B cell (primary cell): ENCODE measurements at regions not wholly inside any gene's neighbourhood (a gene's known extent, or its start where the extent isn't known, plus 50 kb on each side); places are given as distances from the start of the nearest gene placed in this dataset.

Experiments
- ATAC-seq: fragments of 200-7000 bp; cut with Tn5 transposase; one replicate; pipeline ENCODE4 v1.10.0; 2021; ENCODE audit warnings: low read depth, mild to moderate bottlenecking, moderate number of reproducible peaks, moderate library complexity
- CTCF ChIA-PET: fragments of 350-600 bp; sonication (Branson Sonifier 250); formaldehyde crosslinking; loops from one replicate; lab custom pipeline; 2021; ENCODE audit warnings: antibody characterized with exemption, inconsistent platforms; lab: Charles Lee
- POLR2A ChIA-PET: fragments of 350-600 bp; sonication (Branson Sonifier 250); formaldehyde crosslinking; loops from one replicate; lab custom pipeline; 2021; ENCODE audit warnings: antibody characterized with exemption; lab: Charles Lee
- DNase-seq: peaks from one replicate; pipeline ENCODE4 v3.0.0; 2013
- H2AFZ ChIP-seq: 2 replicates; pipeline ENCODE4 v1.6.1; 2012; ENCODE audit warnings: mild to moderate bottlenecking, low read depth, low read length; ENCODE audit not compliant: insufficient read depth, poor library complexity, severe bottlenecking
- H3K27ac ChIP-seq, 2 donors: 1 replicate in 1 of 2; 2 replicates in 1 of 2; pipeline ENCODE4 v1.5.1; 2012 to 2013; ENCODE audit warnings: low read length in 2 of 2, mild to moderate bottlenecking in 2 of 2, moderate library complexity in 1 of 2
- H3K27me3 ChIP-seq, 4 experiments: fragments of 200-600 bp in 1 of 4; sonication (generic) in 1 of 4; replicated peaks in 1 of 4; 1 replicate in 2 of 4; 2 replicates in 2 of 4; pipeline versions ENCODE4 v1.6.1 to v1.7.0; 2013 to 2016; ENCODE audit warnings: low read length in 3 of 4, mild to moderate bottlenecking in 2 of 4, mixed read lengths in 1 of 4, moderate library complexity in 1 of 4; ENCODE audit not compliant: insufficient read depth in 4 of 4, control insufficient read depth in 3 of 4; ENCODE audit errors: control extremely low read depth in 1 of 4
- H3K36me3 ChIP-seq, 2 experiments: replicated peaks in 1 of 2; 1 replicate in 1 of 2; 2 replicates in 1 of 2; pipeline versions ENCODE4 v1.6.1 to v1.7.1; 2013; ENCODE audit warnings: low read length in 1 of 2; ENCODE audit not compliant: insufficient read depth in 2 of 2, control insufficient read depth in 1 of 2; ENCODE audit errors: control extremely low read depth in 1 of 2, extremely low read depth in 1 of 2
- H3K4me1 ChIP-seq, 2 donors: fragments of 200-600 bp in 1 of 2; sonication (generic) in 1 of 2; 1 replicate in 1 of 2; 2 replicates in 1 of 2; pipeline versions ENCODE4 v1.5.1 to v1.6.1; 2013 to 2017; ENCODE audit warnings: low read length in 2 of 2; ENCODE audit not compliant: control insufficient read depth in 2 of 2, insufficient read depth in 2 of 2
- H3K4me2 ChIP-seq: replicated peaks from 2 replicates; pipeline ENCODE3; 2012; ENCODE audit warnings: mild to moderate bottlenecking, low read depth, low read length; ENCODE audit not compliant: poor library complexity, severe bottlenecking
- H3K4me3 ChIP-seq, 5 experiments: fragments of 200-600 bp in 1 of 5; sonication (generic) in 1 of 5; 1 replicate in 3 of 5; 2 replicates in 2 of 5; pipeline versions ENCODE4 v1.5.1 to v1.7.0; 2011 to 2016; ENCODE audit warnings: low read length in 4 of 5, mild to moderate bottlenecking in 4 of 5, low read depth in 2 of 5, control low read depth in 1 of 5, moderate library complexity in 1 of 5; ENCODE audit not compliant: insufficient read depth in 1 of 5; ENCODE audit errors: control extremely low read depth in 1 of 5, extremely low read depth in 1 of 5
- H3K79me2 ChIP-seq: fragments of 200-600 bp; sonication (generic); one replicate; pipeline ENCODE4 v1.6.0; 2016; ENCODE audit warnings: low read length; ENCODE audit not compliant: control insufficient read depth, insufficient read depth
- H3K9ac ChIP-seq: fragments of 200-600 bp; sonication (generic); 2 replicates; pipeline ENCODE4 v1.6.1; 2017; ENCODE audit warnings: mild to moderate bottlenecking, low read length, moderate library complexity
- H3K9me3 ChIP-seq, 3 donors: one replicate each; pipeline versions ENCODE4 v1.6.1 to v1.7.1; 2013; ENCODE audit warnings: low read length in 2 of 3; ENCODE audit not compliant: control insufficient read depth in 2 of 3, insufficient read depth in 1 of 3; ENCODE audit errors: control extremely low read depth in 1 of 3
- H4K20me1 ChIP-seq: 2 replicates; pipeline ENCODE4 v1.6.0; 2012; ENCODE audit warnings: mild to moderate bottlenecking, low read length; ENCODE audit not compliant: insufficient read depth, control insufficient read depth, poor library complexity, severe bottlenecking
- H3K27ac Mint-ChIP-seq: one replicate; pipeline ENCODE4 v1.8.0; 2021; ENCODE audit warnings: mixed read lengths
- H3K27me3 Mint-ChIP-seq: one replicate; pipeline ENCODE4 v1.8.0; 2021; ENCODE audit warnings: mixed read lengths
- H3K4me1 Mint-ChIP-seq: one replicate; pipeline ENCODE4 v1.8.0; 2021; ENCODE audit warnings: mixed read lengths
- H3K4me3 Mint-ChIP-seq: one replicate; pipeline ENCODE4 v1.8.0; 2021; ENCODE audit warnings: mixed read lengths
- H3K9me3 Mint-ChIP-seq: one replicate; pipeline ENCODE4 v1.8.0; 2022; ENCODE audit warnings: mixed read lengths; ENCODE audit not compliant: insufficient read depth
- CTCF ChIP-seq: fragments of 200-600 bp; IDR thresholded peaks from one replicate; pipeline ENCODE4 v1.8.0; 2022; ENCODE audit warnings: antibody characterized with exemption, mild to moderate bottlenecking
- EZH2 ChIP-seq: IDR thresholded peaks from 2 replicates; pipeline ENCODE4 v1.6.1; 2012; ENCODE audit warnings: borderline replicate concordance, low read depth, mild to moderate bottlenecking, moderate library complexity, low read length; ENCODE audit not compliant: insufficient read depth, poor library complexity, severe bottlenecking
- WGBS: methylation state at CpG from one replicate; pipeline ENCODE4 v1.1.5; 2013; ENCODE audit warnings: missing lambda C conversion rate; ENCODE audit not compliant: insufficient coverage; 5-methylcytosine and 5-hydroxymethylcytosine counted together
- intact Hi-C: fragments of 100-400 bp; cut with micrococcal nuclease; formaldehyde crosslinking; loops from one replicate; pipeline ENCODE4 v1.10.0; 2022

GRCh38 chr2:237178396-237178795, 92.7 kb downstream of the COPS8 start:
- POLR2A ChIA-PET = no interaction called here
- Histone ChIP-seq H3K27me3 (peaks cover 0 to 4% (median 1%) of the 10 kb centered on the region in 4 experiments), H3K9ac (no peak overlapping the region), H3K4me3 (no peak overlapping the region), H3K9me3 (peaks cover 0 to 6% (median 4%) of the 10 kb centered on the region in 3 donors), H2AFZ (no peak overlapping the region), H4K20me1 (no peaks in the 10 kb centered on the region), H3K27ac (no peak overlapping the region), H3K36me3 (no peaks in the 10 kb centered on the region), H3K4me2 (no peak overlapping the region), H3K4me1 (no peaks in the 10 kb centered on the region), H3K79me2 (no peaks in the 10 kb centered on the region)
- DNase-seq (no peak), ATAC-seq (no peak)
- no peak for TF ChIP-seq CTCF
- TF ChIP-seq EZH2 = no peak
- H3K4me3 Mint-ChIP-seq = no peak overlapping the region
- H3K9me3 Mint-ChIP-seq = peaks cover 2% of the 10 kb centered on the region
- H3K27ac Mint-ChIP-seq = no peak overlapping the region
- CTCF ChIA-PET = no interaction called here
- 92% methylated on average over 2 of the region's 6 CpGs for WGBS
- intact Hi-C loops = no loop called here
- H3K4me1 Mint-ChIP-seq = no peaks in the 10 kb centered on the region
- peaks cover 45% of the 10 kb centered on the region for H3K27me3 Mint-ChIP-seq

- no peaks in the 10 kb centered on the region for H3K79me2 ChIP-seq
- H3K4me3 ChIP-seq = no peak overlapping the region
- no peak overlapping the region for H3K27ac Mint-ChIP-seq
- ChIA-PET POLR2A (no interaction called here), CTCF (no interaction called here)
- no peaks in the 10 kb centered on the region for H3K36me3 ChIP-seq
- H4K20me1 ChIP-seq = no peaks in the 10 kb centered on the region
- DNase-seq (no peak), ATAC-seq (no peak)
- no peak overlapping the region for H3K4me2 ChIP-seq
- no peak overlapping the region for H2AFZ ChIP-seq
- peaks cover 0 to 4% (median 2%) of the 10 kb centered on the region in 3 donors for H3K9me3 ChIP-seq
- peaks cover 2% of the 10 kb centered on the region for H3K9me3 Mint-ChIP-seq
- H3K9ac ChIP-seq = no peak overlapping the region
- TF ChIP-seq CTCF (no peak), EZH2 (no peak)
- H3K4me1 ChIP-seq = no peaks in the 10 kb centered on the region
- intact Hi-C loops = no loop called here
- H3K4me3 Mint-ChIP-seq = no peak overlapping the region
- H3K27me3 Mint-ChIP-seq = peaks cover 45% of the 10 kb centered on the region
- peaks cover 0 to 4% (median 1%) of the 10 kb centered on the region in 4 experiments for H3K27me3 ChIP-seq
- no peak overlapping the region for H3K27ac ChIP-seq
- WGBS = 93% methylated on average over 3 of the region's 5 CpGs
- no peaks in the 10 kb centered on the region for H3K4me1 Mint-ChIP-seq
Observed at GRCh38 chr2:237179161-237179560, 93.5 kb downstream of the COPS8 start.
